OCI-LY1 (cell line): ENCODE measurements at regions not wholly inside any gene's neighbourhood (a gene's known extent, or its start where the extent isn't known, plus 50 kb on each side); places are given as distances from the start of the nearest gene placed in this dataset.

Experiments used
- H2AFZ ChIP-seq: fragments of 200-600 bp; sonication (generic), shearing (Covaris generic); 2 replicates; pipeline ENCODE4 v1.6.0; 2014; ENCODE audit warnings: antibody characterized with exemption, mild to moderate bottlenecking, low read length
- H3F3A ChIP-seq: fragments of 200-600 bp; sonication (generic), shearing (Covaris generic); 2 replicates; pipeline ENCODE4 v1.6.0; 2014; ENCODE audit warnings: mild to moderate bottlenecking, antibody characterized with exemption, low read length, moderate library complexity; ENCODE audit not compliant: insufficient read depth
- H3K27ac ChIP-seq: fragments of 200-600 bp; sonication (generic); 2 replicates; pipeline ENCODE4 v1.5.1; 2014; ENCODE audit warnings: low read length, mixed run types, mild to moderate bottlenecking, low read depth; ENCODE audit not compliant: poor library complexity, severe bottlenecking
- H3K27me3 ChIP-seq: fragments of 200-600 bp; sonication (generic); 2 replicates; pipeline ENCODE4 v1.6.0; 2014; ENCODE audit warnings: antibody characterized with exemption, mild to moderate bottlenecking, low read length, moderate library complexity; ENCODE audit not compliant: insufficient read depth
- H3K36me3 ChIP-seq: fragments of 200-600 bp; sonication (generic); 2 replicates; pipeline ENCODE4 v1.6.1; 2014; ENCODE audit warnings: mild to moderate bottlenecking, antibody characterized with exemption, low read length, moderate library complexity, mixed read lengths; ENCODE audit not compliant: insufficient read depth
- H3K4me1 ChIP-seq: fragments of 200-600 bp; sonication (generic); 2 replicates; pipeline ENCODE4 v1.5.1; 2014; ENCODE audit warnings: mild to moderate bottlenecking, low read length, moderate library complexity; ENCODE audit not compliant: insufficient read depth, severe bottlenecking
- H3K4me2 ChIP-seq: fragments of 200-600 bp; sonication (generic), shearing (Covaris generic); 2 replicates; pipeline ENCODE4 v1.6.1; 2014; ENCODE audit warnings: low read length
- H3K4me3 ChIP-seq: fragments of 200-600 bp; sonication (generic); 2 replicates; pipeline ENCODE4 v1.5.1; 2014; ENCODE audit warnings: low read length, low read depth, mild to moderate bottlenecking, mixed read lengths; ENCODE audit not compliant: poor library complexity, severe bottlenecking
- H3K79me2 ChIP-seq: fragments of 200-600 bp; shearing (Covaris generic); 2 replicates; pipeline ENCODE4 v1.6.1; 2016; ENCODE audit warnings: mixed run types, low read length, mixed read lengths; ENCODE audit not compliant: insufficient read depth
- H3K9ac ChIP-seq: fragments of 200-600 bp; sonication (generic), shearing (Covaris generic); 2 replicates; pipeline ENCODE4 v1.6.1; 2014; ENCODE audit warnings: mild to moderate bottlenecking, low read length, mixed read lengths
- H3K9me2 ChIP-seq: fragments of 200-600 bp; sonication (generic), shearing (Covaris generic); 2 replicates; pipeline ENCODE4 v1.6.1; 2014; ENCODE audit warnings: low read depth, mild to moderate bottlenecking, low read length, mixed read lengths
- H3K9me3 ChIP-seq: fragments of 200-600 bp; shearing (Covaris generic); 2 replicates; pipeline ENCODE4 v1.6.1; 2014; ENCODE audit warnings: low read length, mixed read lengths
- H4K20me1 ChIP-seq: fragments of 200-600 bp; sonication (generic), shearing (Covaris generic); 2 replicates; pipeline ENCODE4 v1.6.0; 2016; ENCODE audit warnings: mild to moderate bottlenecking, low read length; ENCODE audit not compliant: insufficient read depth
- EZH2 ChIP-seq: fragments of 200-600 bp; sonication (generic), shearing (Covaris generic); IDR thresholded peaks from 2 replicates; pipeline ENCODE4 v1.8.0; 2017; ENCODE audit warnings: borderline replicate concordance, mixed run types, mild to moderate bottlenecking, antibody characterized with exemption, low read length, moderate library complexity, mixed read lengths
- TF ChIP-seq, protein P1 (sequence below): fragments of 200-600 bp; sonication (generic), shearing (Covaris generic); IDR thresholded peaks from 2 replicates; pipeline ENCODE4 v1.5.1; 2017; ENCODE audit warnings: mild to moderate bottlenecking, antibody characterized with exemption, low read length, moderate library complexity, mixed read lengths

DNA sequence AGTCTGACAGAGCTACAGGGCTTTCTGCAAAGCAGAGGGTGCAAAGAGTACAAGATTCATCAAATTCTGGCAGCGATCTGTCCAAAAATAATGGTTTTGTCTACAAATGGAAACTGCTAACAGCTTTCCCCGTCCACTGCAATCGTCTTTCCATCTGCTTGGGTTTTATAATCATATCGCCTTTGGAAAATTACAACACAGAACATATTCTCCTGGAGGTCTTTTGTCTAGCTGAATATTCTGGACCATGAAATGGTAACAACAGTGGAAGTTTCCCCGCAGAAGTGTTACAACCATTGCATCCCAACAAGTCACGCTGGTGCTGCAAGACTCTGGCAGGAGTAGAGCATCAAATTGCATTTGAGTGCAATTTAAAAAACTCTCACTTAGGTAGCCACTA, 101.2 kb upstream of the BOD1L1 start:
- no peaks in the 10 kb centered on the region for H3K79me2 ChIP-seq
- no peak overlapping the region for H3K4me2 ChIP-seq
- H3K9me2 ChIP-seq = no peaks in the 10 kb centered on the region
- no peak overlapping the region for H2AFZ ChIP-seq
- no peak overlapping the region for H3K27ac ChIP-seq
- no peak overlapping the region for H3K9ac ChIP-seq
- H4K20me1 ChIP-seq = no peaks in the 10 kb centered on the region
- no peaks in the 10 kb centered on the region for H3K36me3 ChIP-seq
- no peaks in the 10 kb centered on the region for H3K4me1 ChIP-seq
- H3K9me3 ChIP-seq = no peaks in the 10 kb centered on the region
- no peaks in the 10 kb centered on the region for H3F3A ChIP-seq
- TF ChIP-seq, protein P1, sequence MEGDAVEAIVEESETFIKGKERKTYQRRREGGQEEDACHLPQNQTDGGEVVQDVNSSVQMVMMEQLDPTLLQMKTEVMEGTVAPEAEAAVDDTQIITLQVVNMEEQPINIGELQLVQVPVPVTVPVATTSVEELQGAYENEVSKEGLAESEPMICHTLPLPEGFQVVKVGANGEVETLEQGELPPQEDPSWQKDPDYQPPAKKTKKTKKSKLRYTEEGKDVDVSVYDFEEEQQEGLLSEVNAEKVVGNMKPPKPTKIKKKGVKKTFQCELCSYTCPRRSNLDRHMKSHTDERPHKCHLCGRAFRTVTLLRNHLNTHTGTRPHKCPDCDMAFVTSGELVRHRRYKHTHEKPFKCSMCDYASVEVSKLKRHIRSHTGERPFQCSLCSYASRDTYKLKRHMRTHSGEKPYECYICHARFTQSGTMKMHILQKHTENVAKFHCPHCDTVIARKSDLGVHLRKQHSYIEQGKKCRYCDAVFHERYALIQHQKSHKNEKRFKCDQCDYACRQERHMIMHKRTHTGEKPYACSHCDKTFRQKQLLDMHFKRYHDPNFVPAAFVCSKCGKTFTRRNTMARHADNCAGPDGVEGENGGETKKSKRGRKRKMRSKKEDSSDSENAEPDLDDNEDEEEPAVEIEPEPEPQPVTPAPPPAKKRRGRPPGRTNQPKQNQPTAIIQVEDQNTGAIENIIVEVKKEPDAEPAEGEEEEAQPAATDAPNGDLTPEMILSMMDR = no peak
- no peak for TF ChIP-seq EZH2
- no peak overlapping the region for H3K4me3 ChIP-seq
- no peaks in the 10 kb centered on the region for H3K27me3 ChIP-seq

DNA sequence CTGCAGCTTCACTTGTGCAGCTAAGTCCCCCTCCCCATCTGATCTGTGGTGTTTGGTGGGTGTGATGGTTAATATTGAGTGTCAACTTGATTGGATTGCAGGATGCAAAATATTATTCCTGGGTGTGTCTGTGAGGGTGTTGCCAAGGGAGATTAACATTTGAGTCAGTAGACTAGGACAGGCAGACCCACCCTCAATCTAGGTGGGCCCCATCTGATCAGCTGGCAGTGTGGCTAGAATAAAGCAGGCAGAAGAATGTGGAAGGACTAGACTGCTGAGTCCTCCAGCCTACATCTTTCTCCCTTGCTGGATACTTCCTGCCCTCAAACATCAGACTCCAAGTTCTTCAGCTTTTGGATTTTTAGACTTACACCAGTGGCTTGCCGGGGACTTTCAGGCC, 103.5 kb upstream of the BOD1L1 start:
- Histone ChIP-seq H3K27me3 (no peaks in the 10 kb centered on the region), H3K4me3 (no peak overlapping the region), H3K9me3 (no peaks in the 10 kb centered on the region), H2AFZ (no peak overlapping the region), H3K9me2 (no peaks in the 10 kb centered on the region), H3K4me1 (no peaks in the 10 kb centered on the region), H3F3A (no peaks in the 10 kb centered on the region), H3K4me2 (no peak overlapping the region), H3K79me2 (no peaks in the 10 kb centered on the region), H3K9ac (no peak overlapping the region), H3K36me3 (no peaks in the 10 kb centered on the region), H3K27ac (no peak overlapping the region), H4K20me1 (no peaks in the 10 kb centered on the region)
- TF ChIP-seq, protein P1 = no peak
- TF ChIP-seq EZH2 = no peak

DNA sequence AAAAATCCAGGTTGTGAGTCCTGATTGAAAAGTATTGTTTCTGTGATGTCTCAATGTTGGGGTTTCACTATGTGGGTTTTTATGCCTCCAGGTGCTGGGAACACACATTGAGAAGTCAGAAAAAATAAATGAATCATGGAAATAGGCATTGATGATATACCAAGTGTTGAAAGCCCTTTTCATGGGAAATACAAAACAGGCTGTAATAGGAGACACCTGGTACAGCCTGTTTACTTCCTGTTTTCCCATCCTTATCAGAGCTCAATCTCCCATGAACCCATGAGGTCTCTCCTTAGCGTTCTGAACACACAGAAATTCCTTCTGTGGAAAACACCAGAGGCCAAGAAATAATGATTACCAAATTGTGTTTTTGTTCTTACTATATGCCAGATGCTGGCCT, 106.3 kb upstream of the BOD1L1 start:
- no peak overlapping the region for H3K27ac ChIP-seq
- no peak overlapping the region for H3K9ac ChIP-seq
- no peak overlapping the region for H3K4me3 ChIP-seq
- no peaks in the 10 kb centered on the region for H4K20me1 ChIP-seq
- TF ChIP-seq, protein P1 = no peak
- no peak for TF ChIP-seq EZH2
- no peaks in the 10 kb centered on the region for H3K9me2 ChIP-seq
- no peaks in the 10 kb centered on the region for H3K79me2 ChIP-seq
- no peaks in the 10 kb centered on the region for H3K36me3 ChIP-seq
- no peak overlapping the region for H2AFZ ChIP-seq
- H3K27me3 ChIP-seq = no peaks in the 10 kb centered on the region
- H3K9me3 ChIP-seq = no peaks in the 10 kb centered on the region
- H3K4me1 ChIP-seq = no peaks in the 10 kb centered on the region
- no peak overlapping the region for H3K4me2 ChIP-seq
- no peaks in the 10 kb centered on the region for H3F3A ChIP-seq
